Sciatic nerve (tissue), 2 donors: ENCODE measurements at regions not wholly inside any gene's neighbourhood (a gene's known extent, or its start where the extent isn't known, plus 50 kb on each side); places are given as distances from the start of the nearest gene placed in this dataset.

ENCODE experiments used
- ATAC-seq: fragments of 200-7000 bp; cut with Tn5 transposase; one replicate; pipeline ENCODE4 v1.9.1; 2020; ENCODE audit warnings: mild to moderate bottlenecking, moderate library complexity
- DNase-seq: peaks from one replicate; pipeline ENCODE4 v3.0.0-alpha.2; 2020; ENCODE audit warnings: low spot score
- intact Hi-C: fragments of 100-400 bp; cut with DNase I; formaldehyde crosslinking; loops from one replicate; pipeline ENCODE4 v1.14.2; 2022
- donor health status: DM: no; HTN: no; CAD: no.
- donor health status: DM: no; HTN: no; CAD: no.

DNA sequence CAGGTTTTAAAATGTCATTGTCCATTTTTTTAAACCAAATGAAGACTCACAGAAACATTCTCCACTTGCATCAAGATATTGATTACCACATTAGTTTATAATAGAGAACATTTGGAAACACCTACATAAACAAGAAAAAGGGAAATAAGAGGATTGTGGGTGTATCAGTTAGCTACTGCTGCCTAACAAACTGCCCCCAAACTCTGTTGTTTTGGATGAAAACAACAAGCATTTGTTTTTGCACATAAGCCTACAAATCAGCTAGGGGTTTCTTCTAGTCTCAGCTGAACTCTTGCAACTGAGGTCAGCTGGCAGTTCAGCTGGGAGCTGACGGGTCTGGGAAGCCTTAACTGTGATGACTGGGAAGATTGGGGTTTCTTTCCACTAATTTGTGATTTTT, 464.4 kb downstream of the COG6 start:
- DNase-seq, result no peak
- intact Hi-C loops, result no loop called here
- peak; percentile 7 for ATAC-seq

DNA sequence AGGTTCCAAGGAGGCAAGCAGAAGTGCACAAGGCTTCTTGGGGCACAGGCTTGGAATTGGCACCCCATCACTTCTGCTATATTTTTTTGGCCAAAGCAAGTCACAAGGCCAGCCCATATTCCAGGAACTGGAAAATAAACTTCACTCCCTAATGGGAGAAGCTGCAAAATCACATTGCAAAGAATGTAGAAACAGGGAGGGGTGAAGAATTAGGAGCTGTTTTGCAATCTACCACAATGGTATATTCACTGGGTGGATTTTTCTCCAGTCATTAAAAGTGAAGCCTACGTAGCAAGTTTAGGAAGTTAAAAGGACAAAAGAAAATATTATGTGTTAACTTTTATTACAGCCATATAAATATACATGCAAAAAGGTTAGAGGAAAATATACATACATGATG, 464.8 kb downstream of the COG6 start:
- intact Hi-C loops, result no loop called here
- ATAC-seq, result peak; percentile 71
- DNase-seq, result no peak

GRCh38 chr13:40120781-40121180, 465.3 kb downstream of the COG6 start:
- intact Hi-C loops, result no loop called here
- DNase-seq (no peak), ATAC-seq (no peak)

- intact Hi-C loops, result no loop called here
- DNase-seq (no peak), ATAC-seq (no peak)
These were observed 466.3 kb downstream of the COG6 start for GRCh38 chr13:40121722-40122121.

GRCh38 chr13:40123962-40124632, 468.6 kb downstream of the COG6 start:
- ATAC-seq (no peak), DNase-seq (no peak)
- intact Hi-C loops, result no loop called here

DNA sequence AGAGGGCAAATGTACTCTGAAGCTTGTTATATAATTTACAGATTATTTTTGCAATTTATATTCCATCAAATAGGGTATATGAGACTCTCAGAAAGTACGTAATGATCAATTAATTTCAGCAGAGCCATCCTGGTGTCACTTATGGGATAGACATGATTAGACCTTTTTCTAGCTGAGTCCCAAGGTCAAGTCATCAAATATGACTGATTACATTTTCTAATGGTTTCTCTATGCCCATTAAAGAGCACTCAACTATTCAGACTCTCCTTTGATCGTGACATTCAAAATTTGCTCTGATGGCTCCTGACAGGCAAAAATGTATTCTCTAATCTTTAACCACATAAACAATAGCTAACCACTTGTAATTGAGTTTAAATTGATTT, 469.2 kb downstream of the COG6 start:
- no peak for DNase-seq
- no peak for ATAC-seq
- intact Hi-C loops, result no loop called here

- ATAC-seq, result no peak
- DNase-seq, result no peak
- intact Hi-C loops, result no loop called here
These were observed 469.9 kb downstream of the COG6 start for GRCh38 chr13:40125336-40125735.

GRCh38 chr13:40126306-40127085, 471.0 kb downstream of the COG6 start:
- DNase-seq (no peak), ATAC-seq (no peak)
- intact Hi-C loops, result no loop called here

DNA sequence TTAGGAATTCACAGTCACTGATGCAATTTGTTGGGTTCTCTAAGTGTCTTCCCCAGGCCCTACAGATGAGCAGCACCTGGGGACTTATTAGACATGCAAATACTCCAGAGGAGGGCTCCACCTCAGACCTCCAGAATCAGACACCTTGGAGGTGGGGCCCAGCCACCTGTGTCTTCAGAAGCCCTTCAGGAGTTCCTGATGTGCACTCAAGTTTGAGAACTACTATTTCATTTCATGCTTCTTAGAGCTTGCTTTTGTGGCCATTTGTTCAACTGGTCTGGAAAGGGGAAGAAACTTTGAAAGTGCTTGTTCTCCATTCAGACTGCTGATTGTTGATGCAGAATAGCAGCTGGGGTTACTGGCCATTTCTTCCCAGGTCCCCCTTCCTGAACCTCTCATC, 472.0 kb downstream of the COG6 start:
- DNase-seq (no peak), ATAC-seq (no peak)

GRCh38 chr13:40127925-40128324, 472.5 kb downstream of the COG6 start:
- no peak for DNase-seq
- no peak for ATAC-seq
- intact Hi-C loops, result no loop called here

More for the DNA sequence above, 472.0 kb downstream of the COG6 start:
- intact Hi-C loops, result no loop called here

- no peak for DNase-seq
- intact Hi-C loops, result no loop called here
These were observed 474.0 kb downstream of the COG6 start for GRCh38 chr13:40129467-40129866.

GRCh38 chr13:40130871-40131636, 475.6 kb downstream of the COG6 start:
- ATAC-seq, result no peak
- no peak for DNase-seq
- intact Hi-C loops, result no loop called here

More at GRCh38 chr13:40129467-40129866, 474.0 kb downstream of the COG6 start:
- no peak for ATAC-seq

DNA sequence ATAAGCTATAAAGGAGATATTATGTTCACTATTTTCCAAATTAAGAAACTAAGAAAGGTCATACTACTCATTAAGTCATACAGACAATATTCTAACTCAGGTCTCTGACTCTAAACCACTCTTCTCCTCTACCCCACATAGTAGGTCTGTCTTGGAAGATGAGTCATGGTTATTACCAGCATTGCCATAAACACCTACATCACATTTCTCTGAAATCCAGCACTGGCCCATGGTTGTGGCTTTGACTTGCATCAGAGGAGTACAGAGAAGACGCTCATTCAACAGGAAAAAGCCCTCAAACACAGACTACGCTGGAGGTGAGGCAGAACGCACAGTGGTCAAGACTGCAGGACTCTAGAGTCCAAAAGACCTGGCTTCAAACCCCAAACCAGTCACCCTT, 476.8 kb downstream of the COG6 start:
- intact Hi-C loops, result no loop called here
- no peak for ATAC-seq
- no peak for DNase-seq

DNA sequence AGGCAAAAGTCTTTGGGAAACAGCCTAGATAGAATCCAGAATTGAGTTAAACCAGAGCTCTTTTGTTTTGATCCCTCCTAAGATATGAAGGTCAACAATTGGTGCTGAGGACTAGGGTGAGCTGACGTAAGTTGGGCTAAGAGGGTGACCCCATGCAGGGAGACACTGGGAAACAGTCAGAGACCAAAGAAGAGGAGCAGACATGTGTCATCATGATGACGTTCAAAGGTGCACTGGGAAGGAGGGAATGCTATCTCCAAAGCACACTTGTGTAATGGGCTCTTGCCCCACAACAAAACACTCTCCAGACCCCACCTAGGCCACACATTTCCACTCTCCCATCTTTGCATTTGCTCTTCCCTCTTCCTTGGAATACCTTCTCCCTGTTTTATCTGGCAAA, 481.4 kb downstream of the COG6 start:
- DNase-seq (no peak), ATAC-seq (no peak)
- intact Hi-C loops, result no loop called here

- peak; percentile 18 for ATAC-seq
- intact Hi-C loops, result no loop called here
- no peak for DNase-seq
These were observed 481.9 kb downstream of the COG6 start for GRCh38 chr13:40137400-40137799.

GRCh38 chr13:40139896-40140520, 484.5 kb downstream of the COG6 start:
- no peak for DNase-seq
- intact Hi-C loops, result no loop called here
- no peak for ATAC-seq

DNA sequence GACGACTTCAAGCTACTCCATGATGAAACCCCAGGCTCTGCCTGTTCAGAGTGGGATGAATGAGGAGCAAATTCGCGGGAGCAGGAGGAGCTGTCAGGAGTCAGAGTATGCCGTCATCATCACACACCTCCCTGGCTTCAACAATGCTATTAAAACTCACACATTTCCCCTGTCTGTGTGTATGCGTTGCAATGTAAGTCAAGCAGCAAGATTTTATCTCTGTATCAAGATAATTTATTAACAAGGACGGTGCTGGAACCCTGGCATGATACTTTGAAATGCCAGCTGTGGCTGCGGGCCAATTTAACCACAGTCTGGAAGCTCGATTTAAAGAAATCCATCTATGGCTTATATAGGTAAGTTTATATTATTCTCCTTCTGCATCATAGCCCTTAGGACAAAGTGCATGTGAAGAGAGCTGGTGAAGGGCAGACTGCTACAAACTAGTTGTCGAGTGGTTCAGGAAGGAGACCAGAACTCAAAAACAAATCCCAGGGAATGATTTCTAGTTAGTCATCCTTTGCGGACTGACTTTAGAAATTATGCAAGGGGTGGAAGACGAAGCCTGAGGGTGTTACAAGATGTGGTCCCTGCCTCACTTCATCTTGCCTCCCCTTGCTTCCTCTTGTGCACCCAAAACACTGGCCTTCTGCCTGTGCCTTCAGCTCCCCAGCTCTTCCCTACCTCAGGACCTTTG, 486.5 kb downstream of the COG6 start:
- ATAC-seq (no peak), DNase-seq (no peak)
- intact Hi-C loops, result no loop called here

DNA sequence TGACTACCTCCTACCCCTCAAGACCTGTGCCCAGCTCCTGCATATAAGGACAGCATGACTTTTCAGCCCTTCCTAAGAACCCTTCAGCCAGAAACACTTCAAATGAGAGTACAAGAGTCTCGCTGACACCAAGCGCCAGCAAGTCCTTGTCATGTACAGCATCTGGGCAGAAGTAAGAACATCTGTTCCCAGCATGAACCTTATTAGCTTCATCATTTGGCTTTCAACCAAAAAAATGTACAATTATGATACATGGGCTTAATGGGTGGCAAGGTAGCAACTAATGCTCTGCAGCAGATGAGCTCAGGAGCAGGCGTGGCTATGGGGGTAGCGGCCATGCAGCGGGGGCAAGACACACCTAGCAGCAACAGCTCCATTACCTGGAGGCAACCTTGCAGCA, 487.6 kb downstream of the COG6 start:
- no peak for DNase-seq
- ATAC-seq, result no peak
- intact Hi-C loops, result no loop called here

GRCh38 chr13:40143559-40143958, 488.1 kb downstream of the COG6 start:
- DNase-seq (no peak), ATAC-seq (no peak)
- intact Hi-C loops, result no loop called here
